ENCODE measurements at regions not wholly inside any gene's neighbourhood (a gene's known extent, or its start where the extent isn't known, plus 50 kb on each side); places are given as distances from the start of the nearest gene placed in this dataset.

- Histone ChIP-seq H3K27me3 (no peaks in the 10 kb centered on the region), H3K27ac (no peak overlapping the region), H3K4me1 (no peaks in the 10 kb centered on the region), H3K4me3 (no peak overlapping the region), H3K9me3 (peaks cover 0 to 31% (median 8%) of the 10 kb centered on the region in 11 donors), H3K36me3 (no peaks in the 10 kb centered on the region)
- intact Hi-C loops (cut with DNase I), result no loop called here
- WGBS, 2 donors, result 59 to 63% methylated on average over 3 of the region's 3 CpGs
- DNase-seq (no peak), ATAC-seq (no peak)
- TF ChIP-seq CTCF (IDR thresholded peaks at IDR 0.05), result no peak
Measured at GRCh38 chr7:119825091-119825655, 447.8 kb upstream of the KCND2 start.

DNA sequence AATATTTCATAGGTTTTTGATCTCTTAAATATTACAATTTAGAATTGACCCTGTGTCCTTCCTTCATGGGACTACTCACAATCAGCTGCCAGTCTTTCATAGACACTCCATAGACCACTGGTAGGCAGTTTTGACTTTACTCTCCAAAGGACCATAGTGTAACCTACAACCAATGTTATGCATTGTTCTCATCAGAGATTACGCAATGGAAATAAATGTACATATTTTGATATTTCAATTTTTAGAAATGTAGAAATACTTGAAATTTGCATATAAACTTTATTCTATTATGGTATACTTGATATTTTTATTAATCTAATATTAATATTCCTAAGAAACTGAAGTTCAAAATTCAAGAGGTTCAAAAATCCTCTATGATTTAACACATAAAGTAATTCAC lies 446.4 kb upstream of the KCND2 start:
- ATAC-seq (no peak), DNase-seq (no peak)
- 95 to 98% methylated on average over 1 of the region's 1 CpG for WGBS, 2 donors
- TF ChIP-seq CTCF (IDR thresholded peaks at IDR 0.05), result no peak
- no peaks in the 10 kb centered on the region for H3K36me3 ChIP-seq
- H3K27ac ChIP-seq, result no peak overlapping the region
- peaks cover 0 to 18% (median 2%) of the 10 kb centered on the region in 11 donors for H3K9me3 ChIP-seq
- no peaks in the 10 kb centered on the region for H3K27me3 ChIP-seq
- H3K4me3 ChIP-seq, result no peak overlapping the region
- intact Hi-C loops (cut with DNase I), result no loop called here
- H3K4me1 ChIP-seq, result no peaks in the 10 kb centered on the region

GRCh38 chr7:119838444-119838843 lies 434.5 kb upstream of the KCND2 start:
- TF ChIP-seq CTCF (IDR thresholded peaks at IDR 0.05), result no peak
- intact Hi-C loops (cut with DNase I), result no loop called here
- DNase-seq, result no peak
- no peak overlapping the region for H3K27ac ChIP-seq
- no peaks in the 10 kb centered on the region for H3K36me3 ChIP-seq
- no peaks in the 10 kb centered on the region for H3K27me3 ChIP-seq
- H3K9me3 ChIP-seq, result peaks cover 0 to 27% (median 7%) of the 10 kb centered on the region in 11 donors
- no peaks in the 10 kb centered on the region for H3K4me1 ChIP-seq
- ATAC-seq, result no peak
- H3K4me3 ChIP-seq, result no peak overlapping the region
- 93 to 97% methylated on average over 6 of the region's 6 CpGs for WGBS, 2 donors

DNA sequence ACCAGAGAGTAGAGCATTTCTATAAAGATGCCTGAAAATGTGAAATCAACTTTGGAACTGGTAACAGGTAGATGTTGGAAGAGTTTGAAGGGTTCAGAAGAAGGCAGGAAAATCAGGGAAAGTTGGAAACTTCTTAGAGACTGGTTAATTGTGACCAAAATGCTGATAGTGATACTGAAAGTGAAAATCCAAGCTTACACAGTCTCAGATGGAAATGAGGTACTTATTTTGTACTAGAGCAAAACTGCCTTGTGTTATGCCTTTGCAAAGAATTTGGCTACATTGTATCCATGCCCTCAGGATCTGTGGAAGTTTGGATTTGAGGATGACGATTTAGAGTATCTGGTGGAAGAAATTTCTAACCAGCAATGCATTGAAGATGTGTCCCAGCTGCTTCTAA lies 430.6 kb upstream of the KCND2 start:
- H3K36me3 ChIP-seq, result no peaks in the 10 kb centered on the region
- no peak overlapping the region for H3K4me3 ChIP-seq
- H3K9me3 ChIP-seq, result peaks cover 0 to 35% (median 7%) of the 10 kb centered on the region in 11 donors
- no peak for ATAC-seq
- no peak overlapping the region for H3K27ac ChIP-seq
- DNase-seq, result no peak
- TF ChIP-seq CTCF (IDR thresholded peaks at IDR 0.05), result no peak
- intact Hi-C loops (cut with DNase I), result no loop called here
- no peaks in the 10 kb centered on the region for H3K4me1 ChIP-seq
- WGBS, 2 donors, result 35 to 36% methylated on average over 1 of the region's 1 CpG
- no peaks in the 10 kb centered on the region for H3K27me3 ChIP-seq

Data from heart right ventricle (tissue), 16 donors.